Lower leg skin (tissue), 3 donors: ENCODE measurements at regions not wholly inside any gene's neighbourhood (a gene's known extent, or its start where the extent isn't known, plus 50 kb on each side); places are given as distances from the start of the nearest gene placed in this dataset.

Experiments
- CTCF ChIP-seq, 3 donors: fragments of 450-650 bp; IDR thresholded peaks; one replicate each; pipeline ENCODE4 v1.5.1; 2016; ENCODE audit warnings: antibody characterized with exemption in 3 of 3, mild to moderate bottlenecking in 3 of 3, moderate library complexity in 2 of 3
- POLR2A ChIP-seq, 2 donors: fragments of 450-650 bp; IDR thresholded peaks; one replicate each; pipeline ENCODE4 v1.6.1; 2016 to 2017; ENCODE audit warnings: antibody characterized with exemption in 2 of 2, mild to moderate bottlenecking in 1 of 2, moderate library complexity in 1 of 2

- no peak for TF ChIP-seq CTCF (IDR thresholded peaks at IDR 0.05)
- TF ChIP-seq POLR2A (IDR thresholded peaks at IDR 0.05): no peak
These were observed 442.9 kb downstream of the AASDHPPT start for GRCh38 chr11:106520146-106520912.
